Epidermal melanocyte (primary cell): ENCODE measurements at regions not wholly inside any gene's neighbourhood (a gene's known extent, or its start where the extent isn't known, plus 50 kb on each side); places are given as distances from the start of the nearest gene placed in this dataset.
"Not testable (repeated sequence)": the region's sequence is repeated elsewhere in the genome, so short reads cannot be mapped to it uniquely, and the experiment has no call there.

Source experiments
- DNase-seq: peaks from one replicate; pipeline ENCODE4 v3.0.0; 2011; ENCODE audit warnings: low spot score; ENCODE audit not compliant: insufficient read length

- no peak for DNase-seq
Observed at GRCh38 chr5:72598401-72599064, 91.3 kb upstream of the ZNF366 start.

GRCh38 chr5:72597456-72597948, 90.3 kb upstream of the ZNF366 start:
- no peak for DNase-seq

- no peak for DNase-seq
Observed at GRCh38 chr5:72596956-72597355, 89.7 kb upstream of the ZNF366 start.

GRCh38 chr5:72588640-72589039, 81.4 kb upstream of the ZNF366 start:
- DNase-seq, result no peak

GRCh38 chr5:72587661-72588308, 80.6 kb upstream of the ZNF366 start:
- DNase-seq, result no peak

GRCh38 chr5:72586788-72587530, 79.7 kb upstream of the ZNF366 start:
- no peak for DNase-seq

GRCh38 chr5:72584466-72584865, 77.3 kb upstream of the ZNF366 start:
- no peak for DNase-seq

GRCh38 chr5:72579290-72579689, 72.1 kb upstream of the ZNF366 start:
- DNase-seq, result not testable (repeated sequence)

GRCh38 chr5:72572236-72572765, 65.1 kb upstream of the ZNF366 start:
- no peak for DNase-seq

GRCh38 chr5:72569408-72569944, 62.3 kb upstream of the ZNF366 start:
- no peak for DNase-seq

- no peak for DNase-seq
Observed at GRCh38 chr5:72566746-72567145, 59.5 kb upstream of the ZNF366 start.

GRCh38 chr5:72565513-72566289, 58.5 kb upstream of the ZNF366 start:
- DNase-seq, result no peak

GRCh38 chr5:72562717-72563116, 55.5 kb upstream of the ZNF366 start:
- DNase-seq, result no peak

GRCh38 chr5:72561148-72561972, 54.1 kb upstream of the ZNF366 start:
- DNase-seq, result no peak

- no peak for DNase-seq
Observed at GRCh38 chr5:72559866-72560766, 52.9 kb upstream of the ZNF366 start.

GRCh38 chr5:72558383-72558782, 51.2 kb upstream of the ZNF366 start:
- no peak for DNase-seq

- no peak for DNase-seq
Observed at GRCh38 chr5:72558046-72558336, 50.8 kb upstream of the ZNF366 start.

GRCh38 chr5:72557167-72558045, 50.2 kb upstream of the ZNF366 start:
- no peak for DNase-seq
